ENCODE measurements at regions not wholly inside any gene's neighbourhood (a gene's known extent, or its start where the extent isn't known, plus 50 kb on each side); places are given as distances from the start of the nearest gene placed in this dataset.

DNA sequence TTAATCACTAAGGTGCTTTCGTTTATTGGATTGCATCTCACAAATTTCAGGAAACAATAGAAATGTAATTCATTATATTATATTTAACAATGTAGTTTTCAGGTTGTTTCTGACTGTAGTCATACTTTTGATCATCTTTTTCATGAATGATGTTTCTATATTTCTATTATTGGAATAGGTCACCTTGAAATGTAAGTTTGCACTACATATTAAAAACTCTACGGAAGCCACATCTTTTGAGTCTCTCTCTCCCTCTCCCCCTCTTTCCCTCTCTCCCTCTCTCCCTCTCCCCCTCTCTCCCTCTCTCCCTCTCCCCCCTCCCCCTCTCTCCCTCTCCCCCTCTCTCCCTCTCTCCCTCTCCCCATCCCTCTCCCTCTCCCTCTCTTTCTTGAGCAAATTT is 131.3 kb upstream of the FBXL4 start:
- no peak overlapping the region for H4K91ac ChIP-seq (ENCODE audit: insufficient read length, low read depth, low read length)
- no peaks in the 10 kb centered on the region for H3K4me1 Mint-ChIP-seq
- no peak overlapping the region for H3K27ac ChIP-seq (ENCODE audit: insufficient read length, low read depth, low read length)
- no peak overlapping the region for H4K8ac ChIP-seq (replicated peaks; ENCODE audit: insufficient read length, low read depth, low read length)
- no peak overlapping the region for H3K18ac ChIP-seq (ENCODE audit: insufficient read length, low read depth, low read length)
- no peak overlapping the region for H3K4me3 Mint-ChIP-seq
- H3K23ac ChIP-seq (ENCODE audit: insufficient read length, low read depth, low read length), result no peak overlapping the region
- no peak overlapping the region for H3K27ac Mint-ChIP-seq
- DNase-seq, result no peak
- no peaks in the 10 kb centered on the region for H3K79me1 ChIP-seq (ENCODE audit: insufficient read depth, low read depth, low read length, poor library complexity, severe bottlenecking)
- TF ChIP-seq, protein P1, sequence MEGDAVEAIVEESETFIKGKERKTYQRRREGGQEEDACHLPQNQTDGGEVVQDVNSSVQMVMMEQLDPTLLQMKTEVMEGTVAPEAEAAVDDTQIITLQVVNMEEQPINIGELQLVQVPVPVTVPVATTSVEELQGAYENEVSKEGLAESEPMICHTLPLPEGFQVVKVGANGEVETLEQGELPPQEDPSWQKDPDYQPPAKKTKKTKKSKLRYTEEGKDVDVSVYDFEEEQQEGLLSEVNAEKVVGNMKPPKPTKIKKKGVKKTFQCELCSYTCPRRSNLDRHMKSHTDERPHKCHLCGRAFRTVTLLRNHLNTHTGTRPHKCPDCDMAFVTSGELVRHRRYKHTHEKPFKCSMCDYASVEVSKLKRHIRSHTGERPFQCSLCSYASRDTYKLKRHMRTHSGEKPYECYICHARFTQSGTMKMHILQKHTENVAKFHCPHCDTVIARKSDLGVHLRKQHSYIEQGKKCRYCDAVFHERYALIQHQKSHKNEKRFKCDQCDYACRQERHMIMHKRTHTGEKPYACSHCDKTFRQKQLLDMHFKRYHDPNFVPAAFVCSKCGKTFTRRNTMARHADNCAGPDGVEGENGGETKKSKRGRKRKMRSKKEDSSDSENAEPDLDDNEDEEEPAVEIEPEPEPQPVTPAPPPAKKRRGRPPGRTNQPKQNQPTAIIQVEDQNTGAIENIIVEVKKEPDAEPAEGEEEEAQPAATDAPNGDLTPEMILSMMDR (conservative IDR thresholded peaks at IDR 0.05), result no peak
- no peak overlapping the region for H4K5ac ChIP-seq (ENCODE audit: insufficient read length, low read depth, low read length)
- no peak overlapping the region for H2AK5ac ChIP-seq (ENCODE audit: insufficient read length, low read length)
- H3T11ph ChIP-seq (ENCODE audit: low read length), result no peak overlapping the region
- no peak overlapping the region for H2BK20ac ChIP-seq (ENCODE audit: low read depth, low read length, poor library complexity, severe bottlenecking)
- no peaks in the 10 kb centered on the region for H3K9me3 Mint-ChIP-seq
- no peak overlapping the region for H2BK120ac ChIP-seq (ENCODE audit: low read depth, low read length, poor library complexity, severe bottlenecking)
- peaks cover 7% of the 10 kb centered on the region; the same call in 1 of the 2 replicates for H3K27me3 Mint-ChIP-seq (ENCODE audit: low read depth)
- no peak overlapping the region for H2BK5ac ChIP-seq (ENCODE audit: insufficient read length, low read length)
- WGBS (ENCODE audit: extremely low coverage, insufficient read length, low lambda C conversion rate), result no CpG with 5 or more reads among the region's 2 CpGs
- H3K4me1 ChIP-seq (ENCODE audit: insufficient read depth, low read length), result no peaks in the 10 kb centered on the region
- no peak overlapping the region for H3K56ac ChIP-seq (ENCODE audit: insufficient read length, low read depth, low read length)
- H3K79me2 ChIP-seq (ENCODE audit: insufficient read depth, low read length), result no peaks in the 10 kb centered on the region
- H3K36me3 Mint-ChIP-seq (ENCODE audit: insufficient read depth in 1 of 3, low read depth in 3 of 3), result no peaks in the 10 kb centered on the region
- no peaks in the 10 kb centered on the region for H3K23me2 ChIP-seq (ENCODE audit: insufficient read length, low read depth, low read length, poor library complexity, severe bottlenecking)
- no peak overlapping the region for H3K4me2 ChIP-seq (ENCODE audit: insufficient read depth, insufficient read length, low read length)
- no peaks in the 10 kb centered on the region for H3K9me3 ChIP-seq (ENCODE audit: control insufficient read depth, low read depth, low read length)
- H4K20me1 ChIP-seq (ENCODE audit: control insufficient read depth, insufficient read depth, insufficient read length), result no peaks in the 10 kb centered on the region
- no peak overlapping the region for H3K14ac ChIP-seq (ENCODE audit: insufficient read depth, low read length)
- H2BK15ac ChIP-seq (ENCODE audit: low read depth, low read length), result no peak overlapping the region
- no peaks in the 10 kb centered on the region for H3K27me3 ChIP-seq (ENCODE audit: insufficient read depth, low read length)
- H2AFZ ChIP-seq (ENCODE audit: low read length), result no peak overlapping the region
- H2BK12ac ChIP-seq (ENCODE audit: insufficient read length, low read depth, low read length), result no peak overlapping the region
- H3K9ac ChIP-seq (ENCODE audit: extremely low read depth, insufficient read length, low read length), result no peak overlapping the region
- no peak overlapping the region for H3K4ac ChIP-seq (ENCODE audit: low read depth, low read length)
